ENCODE measurements at regions not wholly inside any gene's neighbourhood (a gene's known extent, or its start where the extent isn't known, plus 50 kb on each side); places are given as distances from the start of the nearest gene placed in this dataset.

GRCh38 chr13:69618838-69619237, 488.8 kb upstream of the ATXN8OS start:
- TF ChIP-seq REST (IDR thresholded peaks at IDR 0.05; ENCODE audit: insufficient replicate concordance, low read depth) = no peak
- TF ChIP-seq POLR2AphosphoS5 (IDR thresholded peaks at IDR 0.05; ENCODE audit: low read depth) = no peak
- no peak for TF ChIP-seq GABPA (IDR thresholded peaks at IDR 0.05; ENCODE audit: low read depth)
- TF ChIP-seq CTCF (IDR thresholded peaks at IDR 0.05; ENCODE audit: insufficient read depth, low read length) = no peak
- TF ChIP-seq SPI1 (IDR thresholded peaks at IDR 0.05; ENCODE audit: borderline replicate concordance, low read depth) = no peak
- Histone ChIP-seq H3K27me3 (ENCODE audit: insufficient read depth, poor library complexity, severe bottlenecking) (no peaks in the 10 kb centered on the region), H3K4me3 (replicated peaks; ENCODE audit: insufficient read depth, low read length) (no peak overlapping the region), H3K27ac (replicated peaks) (no peak overlapping the region)
- no peak for DNase-seq (ENCODE audit: low read depth in 1 of 2, low spot score in 1 of 2)

GRCh38 chr13:69618393-69618792, 489.2 kb upstream of the ATXN8OS start:
- TF ChIP-seq SPI1 (IDR thresholded peaks at IDR 0.05; ENCODE audit: borderline replicate concordance, low read depth) (no peak), REST (IDR thresholded peaks at IDR 0.05; ENCODE audit: insufficient replicate concordance, low read depth) (no peak), POLR2AphosphoS5 (IDR thresholded peaks at IDR 0.05; ENCODE audit: low read depth) (no peak), GABPA (IDR thresholded peaks at IDR 0.05; ENCODE audit: low read depth) (no peak), CTCF (IDR thresholded peaks at IDR 0.05; ENCODE audit: insufficient read depth, low read length) (no peak)
- DNase-seq (ENCODE audit: low read depth in 1 of 2, low spot score in 1 of 2) = no peak
- no peak overlapping the region for H3K4me3 ChIP-seq (replicated peaks; ENCODE audit: insufficient read depth, low read length)
- no peaks in the 10 kb centered on the region for H3K27me3 ChIP-seq (ENCODE audit: insufficient read depth, poor library complexity, severe bottlenecking)
- no peak overlapping the region for H3K27ac ChIP-seq (replicated peaks)

GRCh38 chr13:69617587-69617986, 490.0 kb upstream of the ATXN8OS start:
- DNase-seq (ENCODE audit: low read depth in 1 of 2, low spot score in 1 of 2) = no peak
- H3K27ac ChIP-seq (replicated peaks) = no peak overlapping the region
- H3K27me3 ChIP-seq (ENCODE audit: insufficient read depth, poor library complexity, severe bottlenecking) = no peaks in the 10 kb centered on the region
- H3K4me3 ChIP-seq (replicated peaks; ENCODE audit: insufficient read depth, low read length) = no peak overlapping the region
- TF ChIP-seq GABPA (IDR thresholded peaks at IDR 0.05; ENCODE audit: low read depth) (no peak), CTCF (IDR thresholded peaks at IDR 0.05; ENCODE audit: insufficient read depth, low read length) (no peak), REST (IDR thresholded peaks at IDR 0.05; ENCODE audit: insufficient replicate concordance, low read depth) (no peak), SPI1 (IDR thresholded peaks at IDR 0.05; ENCODE audit: borderline replicate concordance, low read depth) (no peak), POLR2AphosphoS5 (IDR thresholded peaks at IDR 0.05; ENCODE audit: low read depth) (no peak)

Data from HL-60 (cell line).